22Rv1 (cell line): ENCODE measurements at regions not wholly inside any gene's neighbourhood (a gene's known extent, or its start where the extent isn't known, plus 50 kb on each side); places are given as distances from the start of the nearest gene placed in this dataset.

Source experiments
- ZFX ChIP-seq: fragments of 450-650 bp; IDR thresholded peaks from 2 replicates; pipeline ENCODE4 v1.6.1; 2017; ENCODE audit warnings: antibody characterized with exemption, borderline replicate concordance
- TF ChIP-seq, protein P1 (sequence below): fragments of 450-650 bp; IDR thresholded peaks from 2 replicates; pipeline ENCODE4 v1.5.1; 2017; ENCODE audit warnings: mild to moderate bottlenecking

DNA sequence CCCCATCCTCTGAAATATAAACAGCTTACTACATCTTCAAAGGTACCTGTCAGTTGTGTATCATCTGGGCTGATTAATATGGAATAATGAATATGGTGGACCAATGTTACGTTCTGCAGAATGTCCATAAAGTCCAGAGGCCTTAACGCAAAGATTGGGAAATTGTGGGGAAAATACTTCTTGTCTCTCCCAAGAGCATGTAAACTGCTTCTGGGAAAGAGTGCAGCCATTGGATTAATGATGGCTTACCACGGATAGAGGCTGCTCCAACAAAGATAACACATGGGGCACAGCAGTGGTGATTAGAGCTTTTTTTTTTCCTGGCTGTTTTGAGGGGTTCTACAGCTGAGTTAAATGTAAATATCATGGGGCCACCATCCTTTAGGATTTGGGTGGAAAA is 340.4 kb upstream of the AKR1E2 start:
- TF ChIP-seq, protein P1, sequence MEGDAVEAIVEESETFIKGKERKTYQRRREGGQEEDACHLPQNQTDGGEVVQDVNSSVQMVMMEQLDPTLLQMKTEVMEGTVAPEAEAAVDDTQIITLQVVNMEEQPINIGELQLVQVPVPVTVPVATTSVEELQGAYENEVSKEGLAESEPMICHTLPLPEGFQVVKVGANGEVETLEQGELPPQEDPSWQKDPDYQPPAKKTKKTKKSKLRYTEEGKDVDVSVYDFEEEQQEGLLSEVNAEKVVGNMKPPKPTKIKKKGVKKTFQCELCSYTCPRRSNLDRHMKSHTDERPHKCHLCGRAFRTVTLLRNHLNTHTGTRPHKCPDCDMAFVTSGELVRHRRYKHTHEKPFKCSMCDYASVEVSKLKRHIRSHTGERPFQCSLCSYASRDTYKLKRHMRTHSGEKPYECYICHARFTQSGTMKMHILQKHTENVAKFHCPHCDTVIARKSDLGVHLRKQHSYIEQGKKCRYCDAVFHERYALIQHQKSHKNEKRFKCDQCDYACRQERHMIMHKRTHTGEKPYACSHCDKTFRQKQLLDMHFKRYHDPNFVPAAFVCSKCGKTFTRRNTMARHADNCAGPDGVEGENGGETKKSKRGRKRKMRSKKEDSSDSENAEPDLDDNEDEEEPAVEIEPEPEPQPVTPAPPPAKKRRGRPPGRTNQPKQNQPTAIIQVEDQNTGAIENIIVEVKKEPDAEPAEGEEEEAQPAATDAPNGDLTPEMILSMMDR, result no peak
- no peak for TF ChIP-seq ZFX
